Mesendoderm (in vitro differentiated cells): ENCODE measurements at regions not wholly inside any gene's neighbourhood (a gene's known extent, or its start where the extent isn't known, plus 50 kb on each side); places are given as distances from the start of the nearest gene placed in this dataset.

ENCODE experiments used
- DNase-seq: peaks from one replicate; pipeline ENCODE4 v3.0.0; 2013
- H2AK5ac ChIP-seq: 2 replicates; pipeline ENCODE4 v1.6.1; 2013; ENCODE audit warnings: low read length, inconsistent platforms
- H2BK120ac ChIP-seq: 2 replicates; pipeline ENCODE4 v1.6.1; 2013; ENCODE audit warnings: low read depth, mild to moderate bottlenecking, low read length, moderate library complexity, mixed read lengths
- H2BK15ac ChIP-seq: replicated peaks from 2 replicates; pipeline ENCODE4 v1.6.1; 2013; ENCODE audit warnings: low read depth, mild to moderate bottlenecking, moderate library complexity
- H2BK5ac ChIP-seq: 2 replicates; pipeline ENCODE4 v1.6.1; 2013; ENCODE audit warnings: low read length, inconsistent platforms
- H3K18ac ChIP-seq: 2 replicates; pipeline ENCODE4 v1.6.1; 2013; ENCODE audit warnings: mild to moderate bottlenecking, low read length, mixed read lengths
- H3K23ac ChIP-seq: one replicate; pipeline ENCODE4 v1.6.1; 2013; ENCODE audit warnings: low read length
- H3K27ac ChIP-seq: 2 replicates; pipeline ENCODE4 v1.5.1; 2013; ENCODE audit warnings: low read depth, mild to moderate bottlenecking, inconsistent platforms, low read length, moderate library complexity
- H3K27me3 ChIP-seq: 2 replicates; pipeline ENCODE4 v1.6.1; 2013; ENCODE audit warnings: low read length, control low read depth, mild to moderate bottlenecking, inconsistent platforms; ENCODE audit not compliant: insufficient read depth, poor library complexity
- H3K36me3 ChIP-seq: 2 replicates; pipeline ENCODE4 v1.6.1; 2013; ENCODE audit warnings: low read length, inconsistent platforms; ENCODE audit not compliant: control insufficient read depth, insufficient read depth
- H3K4ac ChIP-seq: one replicate; pipeline ENCODE4 v1.6.1; 2013; ENCODE audit warnings: low read depth, mild to moderate bottlenecking, low read length, moderate library complexity
- H3K4me1 ChIP-seq: 2 replicates; pipeline ENCODE4 v1.6.1; 2013; ENCODE audit warnings: low read depth, low read length, inconsistent platforms; ENCODE audit not compliant: control insufficient read depth
- H3K4me2 ChIP-seq: 2 replicates; pipeline ENCODE4 v1.6.1; 2013; ENCODE audit warnings: low read length
- H3K4me3 ChIP-seq: 2 replicates; pipeline ENCODE4 v1.5.1; 2013; ENCODE audit warnings: mild to moderate bottlenecking, low read length
- H3K56ac ChIP-seq: one replicate; pipeline ENCODE4 v1.6.1; 2013; ENCODE audit warnings: low read length
- H3K79me1 ChIP-seq: 2 replicates; pipeline ENCODE4 v1.6.1; 2013; ENCODE audit warnings: low read length, inconsistent platforms
- H3K79me2 ChIP-seq: 2 replicates; pipeline ENCODE4 v1.6.1; 2013; ENCODE audit warnings: mild to moderate bottlenecking, low read length; ENCODE audit not compliant: control insufficient read depth, insufficient read depth
- H3K9ac ChIP-seq: 2 replicates; pipeline ENCODE4 v1.6.1; 2013; ENCODE audit warnings: low read length, inconsistent platforms
- H4K5ac ChIP-seq: one replicate; pipeline ENCODE4 v1.6.1; 2013; ENCODE audit warnings: low read length
- H4K8ac ChIP-seq: one replicate; pipeline ENCODE4 v1.6.1; 2013; ENCODE audit warnings: low read depth, mild to moderate bottlenecking, control low read depth, low read length, moderate library complexity
- WGBS: extraction: QIAGEN DNeasy Blood & Tissue Kit; methylation state at CpG from one replicate; pipeline ENCODE4 v1.1.7; 2013; ENCODE audit warnings: low lambda C conversion rate, missing lambda C conversion rate; ENCODE audit not compliant: insufficient coverage; ENCODE audit errors: extremely low coverage; 5-methylcytosine and 5-hydroxymethylcytosine counted together

DNA sequence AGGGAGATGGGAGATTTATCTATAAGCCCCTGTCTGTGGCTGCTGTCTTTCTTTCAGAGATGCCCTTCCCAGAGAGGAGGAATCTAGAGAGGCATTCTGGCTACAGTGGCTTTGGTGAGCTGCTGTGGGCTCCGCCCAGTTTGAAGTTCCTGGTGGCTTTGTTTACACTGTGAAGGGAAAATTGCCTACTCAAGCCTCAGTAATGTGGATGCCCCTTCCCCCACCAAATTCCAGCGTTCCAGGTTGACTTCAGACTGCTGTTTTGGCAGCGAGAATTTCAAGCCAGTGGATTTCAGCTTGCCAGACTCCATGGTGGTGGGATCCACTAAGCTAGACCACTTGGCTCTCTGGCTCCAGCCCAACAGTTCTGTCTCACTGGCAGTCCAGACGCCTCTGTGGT lies 951.6 kb downstream of the CCSER2 start:
- H3K79me2 ChIP-seq = no peaks in the 10 kb centered on the region
- no peak overlapping the region for H2BK15ac ChIP-seq
- H4K8ac ChIP-seq = no peak overlapping the region
- no peak overlapping the region for H3K27ac ChIP-seq
- no peak overlapping the region for H3K23ac ChIP-seq
- no peaks in the 10 kb centered on the region for H3K27me3 ChIP-seq
- no peak overlapping the region for H2AK5ac ChIP-seq
- H3K4me2 ChIP-seq = no peak overlapping the region
- no peak overlapping the region for H3K9ac ChIP-seq
- no peaks in the 10 kb centered on the region for H3K4me1 ChIP-seq
- no peak overlapping the region for H3K56ac ChIP-seq
- H2BK120ac ChIP-seq = no peak overlapping the region
- no peak overlapping the region for H4K5ac ChIP-seq
- no peak overlapping the region for H3K4me3 ChIP-seq
- H2BK5ac ChIP-seq = no peak overlapping the region
- no peaks in the 10 kb centered on the region for H3K79me1 ChIP-seq
- DNase-seq = peak; percentile 90
- peak overlapping the region; percentile 25 for H3K18ac ChIP-seq
- H3K36me3 ChIP-seq = no peaks in the 10 kb centered on the region
- peak overlapping the region; percentile 41 for H3K4ac ChIP-seq
- no CpG with 5 or more reads among the region's 4 CpGs for WGBS

DNA sequence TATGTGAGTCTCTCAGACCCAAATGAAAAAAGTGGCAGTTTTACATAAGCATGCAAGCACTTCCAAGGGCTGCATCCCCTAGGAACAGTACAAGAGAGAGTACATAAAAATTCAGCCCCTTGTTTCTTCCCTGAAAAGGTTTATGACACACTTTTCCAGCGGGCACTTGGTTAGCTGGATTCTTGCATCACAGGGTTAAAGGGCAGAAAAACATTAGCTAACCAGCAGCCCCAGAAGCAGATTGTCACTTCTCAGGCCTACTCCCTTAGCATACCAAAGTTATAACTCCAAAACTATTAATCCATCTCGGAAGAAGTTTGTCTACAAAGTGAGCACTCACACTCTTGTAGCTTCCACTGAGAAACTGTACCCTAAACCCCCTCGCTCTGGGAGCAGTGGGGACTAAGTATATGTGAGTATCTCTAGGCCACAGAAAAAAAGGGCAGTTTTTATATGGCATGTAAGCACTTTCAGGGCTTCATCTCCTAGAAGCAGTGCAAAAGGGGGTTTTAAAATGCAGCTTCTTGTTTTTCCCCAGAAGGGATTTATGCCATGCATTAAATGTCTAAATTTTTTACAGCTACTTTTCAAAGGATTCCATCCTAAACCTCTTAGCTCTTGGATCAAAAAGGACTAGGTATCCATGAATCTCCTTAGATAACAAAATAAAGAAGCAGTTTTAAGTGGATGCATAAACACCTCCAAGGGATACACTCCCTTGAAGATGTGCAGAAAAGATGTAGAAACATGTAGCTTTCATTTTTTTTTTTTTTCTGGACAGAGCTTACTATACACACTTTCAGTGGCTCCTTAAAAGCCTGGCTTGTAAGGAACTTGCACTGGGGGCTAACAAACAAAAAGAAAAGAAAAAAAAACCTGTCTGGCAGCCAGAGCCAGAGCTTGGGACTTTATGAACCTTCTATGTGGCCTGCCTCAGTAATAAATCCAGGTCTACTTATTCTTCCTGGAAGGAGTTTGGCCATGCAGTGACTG lies 956.7 kb downstream of the CCSER2 start:
- no peak overlapping the region for H2BK5ac ChIP-seq
- no peaks in the 10 kb centered on the region for H3K36me3 ChIP-seq
- H3K9ac ChIP-seq = no peak overlapping the region
- DNase-seq = no peak
- no peak overlapping the region for H3K18ac ChIP-seq
- H3K23ac ChIP-seq = no peak overlapping the region
- H3K79me2 ChIP-seq = no peaks in the 10 kb centered on the region
- no peaks in the 10 kb centered on the region for H3K4me1 ChIP-seq
- no peak overlapping the region for H3K27ac ChIP-seq
- H3K27me3 ChIP-seq = no peaks in the 10 kb centered on the region
- H3K79me1 ChIP-seq = no peaks in the 10 kb centered on the region
- no CpG with 5 or more reads among the region's 3 CpGs for WGBS
- H3K56ac ChIP-seq = no peak overlapping the region
- H3K4me3 ChIP-seq = no peak overlapping the region
- H3K4ac ChIP-seq = no peak overlapping the region
- no peak overlapping the region for H2AK5ac ChIP-seq
- H4K5ac ChIP-seq = no peak overlapping the region
- no peak overlapping the region for H4K8ac ChIP-seq
- H3K4me2 ChIP-seq = no peak overlapping the region
- no peak overlapping the region for H2BK120ac ChIP-seq
- H2BK15ac ChIP-seq = no peak overlapping the region

DNA sequence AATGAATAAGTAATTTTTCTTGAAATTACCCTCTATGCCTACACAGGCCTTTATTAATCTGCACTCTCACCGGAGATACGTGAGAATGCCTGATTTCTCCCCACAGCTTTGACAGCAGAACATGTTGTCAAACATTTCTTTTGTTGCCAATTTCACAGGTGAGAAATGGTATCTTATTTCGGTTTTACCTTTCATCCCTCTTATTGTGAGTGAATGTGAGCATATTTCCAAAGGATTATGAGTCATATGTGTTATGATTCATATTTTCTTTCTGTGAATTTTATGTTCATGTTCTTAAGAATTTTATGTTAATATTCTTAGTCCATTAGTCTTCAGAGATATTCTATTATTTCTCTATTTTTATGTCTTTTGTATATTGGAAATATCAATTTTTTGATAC lies 965.1 kb downstream of the CCSER2 start:
- no peak overlapping the region for H2BK15ac ChIP-seq
- WGBS = no CpG with 5 or more reads among the region's 3 CpGs
- no peak overlapping the region for H3K56ac ChIP-seq

DNA sequence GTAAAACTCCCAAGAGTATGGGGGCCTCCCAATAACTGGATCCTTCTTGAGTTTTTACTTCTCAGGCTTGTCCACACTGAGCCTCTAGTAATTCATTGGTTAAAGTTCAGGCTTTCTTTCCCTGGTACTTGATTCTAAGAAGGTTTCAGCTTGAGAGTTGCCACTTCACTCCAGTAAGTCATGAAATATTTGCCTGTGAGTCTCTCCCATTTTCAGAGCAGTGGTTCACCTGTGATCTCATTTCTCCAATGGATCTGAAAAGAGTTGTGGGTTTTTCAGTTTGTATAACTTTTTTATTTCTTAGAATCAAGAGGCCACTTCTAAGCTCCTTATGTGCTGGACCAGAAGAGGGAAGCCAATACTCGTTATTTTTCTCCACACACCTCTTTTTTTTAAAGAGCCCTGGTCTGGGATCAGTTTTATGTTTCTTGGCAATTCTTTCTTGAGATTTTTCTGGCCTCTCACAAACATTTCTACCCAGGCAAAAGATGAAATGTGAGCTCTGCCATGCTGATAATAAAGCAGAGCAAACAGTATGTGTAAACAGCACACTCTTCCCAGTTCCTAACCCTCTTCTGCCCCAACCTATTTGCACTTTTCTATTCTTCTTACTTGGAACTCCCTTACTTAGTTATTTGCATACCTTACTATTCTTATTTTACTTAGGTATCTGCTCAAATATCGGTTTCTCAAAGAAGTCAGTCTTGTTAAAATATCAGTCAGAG lies 983.4 kb downstream of the CCSER2 start:
- Histone ChIP-seq H3K4me2 (no peak overlapping the region), H3K27ac (no peak overlapping the region), H3K79me1 (no peaks in the 10 kb centered on the region), H4K8ac (peak overlapping the region; percentile 28), H2BK120ac (no peak overlapping the region), H3K36me3 (no peaks in the 10 kb centered on the region), H4K5ac (no peak overlapping the region), H3K56ac (no peak overlapping the region), H3K9ac (no peak overlapping the region), H3K4ac (no peak overlapping the region), H3K4me3 (no peak overlapping the region), H2AK5ac (no peak overlapping the region), H3K18ac (no peak overlapping the region), H3K23ac (no peak overlapping the region), H3K79me2 (no peaks in the 10 kb centered on the region), H3K4me1 (no peaks in the 10 kb centered on the region), H2BK15ac (no peak overlapping the region), H3K27me3 (no peaks in the 10 kb centered on the region), H2BK5ac (no peak overlapping the region)
- no CpG with 5 or more reads among the region's 2 CpGs for WGBS
- DNase-seq = no peak

More for the DNA sequence above, 965.1 kb downstream of the CCSER2 start:
- Histone ChIP-seq H3K79me1 (no peaks in the 10 kb centered on the region), H3K27ac (no peak overlapping the region), H4K5ac (no peak overlapping the region), H2AK5ac (no peak overlapping the region), H2BK120ac (no peak overlapping the region), H3K4me2 (no peak overlapping the region), H3K23ac (no peak overlapping the region), H2BK5ac (no peak overlapping the region), H3K27me3 (no peaks in the 10 kb centered on the region), H3K18ac (no peak overlapping the region), H3K4ac (no peak overlapping the region), H3K4me1 (no peaks in the 10 kb centered on the region), H3K4me3 (no peak overlapping the region), H4K8ac (no peak overlapping the region), H3K9ac (no peak overlapping the region), H3K36me3 (no peaks in the 10 kb centered on the region), H3K79me2 (no peaks in the 10 kb centered on the region)
- no peak for DNase-seq

DNA sequence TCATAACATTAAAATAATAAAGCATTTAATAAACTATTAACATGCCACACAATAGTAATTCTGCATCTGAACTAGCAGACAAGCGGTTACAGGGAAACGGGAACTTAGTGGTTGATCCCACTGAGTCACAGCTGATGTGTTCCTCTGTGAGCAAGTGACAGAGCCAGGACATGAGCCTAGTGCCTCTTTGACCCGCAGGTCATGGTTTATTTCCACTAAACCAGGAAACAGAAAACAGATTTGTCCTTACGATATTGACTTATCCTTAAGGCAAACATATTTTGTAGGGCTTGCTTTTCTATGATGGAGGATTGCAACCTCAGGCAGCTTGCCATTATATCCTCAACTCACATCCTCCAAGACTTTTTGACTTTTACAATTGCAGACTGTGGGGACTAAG lies 987.3 kb downstream of the CCSER2 start:
- Histone ChIP-seq H3K56ac (no peak overlapping the region), H3K9ac (no peak overlapping the region), H2BK15ac (no peak overlapping the region), H2BK5ac (no peak overlapping the region), H3K27me3 (no peaks in the 10 kb centered on the region), H3K4me1 (peaks cover 4% of the 10 kb centered on the region), H3K4me3 (no peak overlapping the region), H4K8ac (no peak overlapping the region), H3K79me2 (no peaks in the 10 kb centered on the region), H3K4ac (no peak overlapping the region), H2AK5ac (no peak overlapping the region), H3K36me3 (no peaks in the 10 kb centered on the region), H3K27ac (no peak overlapping the region), H4K5ac (no peak overlapping the region), H3K4me2 (no peak overlapping the region), H3K23ac (no peak overlapping the region), H3K18ac (no peak overlapping the region), H3K79me1 (no peaks in the 10 kb centered on the region), H2BK120ac (no peak overlapping the region)
- DNase-seq = no peak
- no CpG with 5 or more reads among the region's 4 CpGs for WGBS
